Suprapubic skin (tissue), 3 donors: ENCODE measurements at regions not wholly inside any gene's neighbourhood (a gene's known extent, or its start where the extent isn't known, plus 50 kb on each side); places are given as distances from the start of the nearest gene placed in this dataset.

ENCODE experiments used
- CTCF ChIP-seq, 2 donors: fragments of 200-600 bp in 1 of 2; fragments of 450-650 bp in 1 of 2; sonication (generic) in 1 of 2; IDR thresholded peaks; one replicate each; pipeline ENCODE4 v1.5.1; 2016 to 2019; ENCODE audit warnings: antibody characterized with exemption in 2 of 2, mild to moderate bottlenecking in 1 of 2, moderate library complexity in 1 of 2
- EP300 ChIP-seq: sonication (generic); formaldehyde crosslinking; IDR thresholded peaks from one replicate; pipeline ENCODE4 v1.6.1; 2017; ENCODE audit warnings: antibody characterized with exemption
- POLR2A ChIP-seq, 2 donors: fragments of 450-650 bp; IDR thresholded peaks; one replicate each; pipeline ENCODE4 v1.6.1; 2017; ENCODE audit warnings: antibody characterized with exemption in 2 of 2, mild to moderate bottlenecking in 2 of 2, moderate library complexity in 2 of 2

GRCh38 chr15:93143186-93143585, 54.2 kb upstream of the RGMA start:
- TF ChIP-seq CTCF (IDR thresholded peaks at IDR 0.05), result no peak
- no peak for TF ChIP-seq POLR2A (IDR thresholded peaks at IDR 0.05)
- no peak for TF ChIP-seq EP300
